Smooth muscle cell (in vitro differentiated cells): ENCODE measurements at regions not wholly inside any gene's neighbourhood (a gene's known extent, or its start where the extent isn't known, plus 50 kb on each side); places are given as distances from the start of the nearest gene placed in this dataset.

Source experiments
- DNase-seq: peaks from one replicate; lab custom pipeline; 2025; ENCODE audit not compliant: unreplicated experiment; lab: John Stamatoyannopoulos, UW
- H2AFZ ChIP-seq: fragments of 200-600 bp; sonication (generic); 2 replicates; pipeline ENCODE4 v1.6.0; 2016; ENCODE audit warnings: antibody characterized with exemption, low read depth, mild to moderate bottlenecking
- H3F3A ChIP-seq: fragments of 200-600 bp; sonication (generic); 2 replicates; pipeline ENCODE4 v1.6.0; 2017; ENCODE audit warnings: antibody characterized with exemption, low read depth
- H3K27ac ChIP-seq: fragments of 200-600 bp; sonication (generic); 2 replicates; pipeline ENCODE4 v1.5.1; 2016; ENCODE audit warnings: low read depth, mild to moderate bottlenecking
- H3K27me3 ChIP-seq: fragments of 200-600 bp; sonication (generic); 2 replicates; pipeline ENCODE4 v1.6.1; 2016; ENCODE audit warnings: low read depth, mild to moderate bottlenecking
- H3K36me3 ChIP-seq: fragments of 200-600 bp; sonication (generic); 2 replicates; pipeline ENCODE4 v1.5.1; 2016; ENCODE audit warnings: low read depth
- H3K4me1 ChIP-seq: fragments of 200-600 bp; sonication (generic); 2 replicates; pipeline ENCODE4 v1.5.1; 2016; ENCODE audit warnings: low read depth
- H3K4me2 ChIP-seq: fragments of 200-600 bp; sonication (generic); 2 replicates; pipeline ENCODE4 v1.6.0; 2016; ENCODE audit warnings: mild to moderate bottlenecking
- H3K4me3 ChIP-seq: fragments of 200-600 bp; sonication (generic); 2 replicates; pipeline ENCODE4 v1.5.1; 2016; ENCODE audit warnings: mild to moderate bottlenecking
- H3K79me2 ChIP-seq: fragments of 200-600 bp; sonication (generic); 2 replicates; pipeline ENCODE4 v1.6.0; 2016; ENCODE audit warnings: low read depth, mild to moderate bottlenecking
- H3K9ac ChIP-seq: fragments of 200-600 bp; sonication (generic); 2 replicates; pipeline ENCODE4 v1.6.0; 2016; ENCODE audit warnings: low read depth
- H3K9me3 ChIP-seq: fragments of 200-600 bp; sonication (generic); replicated peaks from 2 replicates; pipeline ENCODE4 v1.5.1; 2016; ENCODE audit warnings: low read depth
- H4K20me1 ChIP-seq: fragments of 200-600 bp; sonication (generic); 2 replicates; pipeline ENCODE4 v1.6.0; 2016; ENCODE audit warnings: low read depth
- CTCF ChIP-seq: fragments of 200-600 bp; sonication (generic); IDR thresholded peaks from 2 replicates; pipeline ENCODE4 v1.5.1; 2017; ENCODE audit warnings: borderline replicate concordance, mild to moderate bottlenecking, antibody characterized with exemption; ENCODE audit not compliant: insufficient read depth, poor library complexity, severe bottlenecking
- WGBS: methylation state at CpG from one replicate; pipeline ENCODE4 v1.1.7; 2016; ENCODE audit warnings: low lambda C conversion rate; 5-methylcytosine and 5-hydroxymethylcytosine counted together

- Histone ChIP-seq H2AFZ (peak overlapping the region; percentile 17), H3K9me3 (no peaks in the 10 kb centered on the region), H3K9ac (peak overlapping the region; percentile 87), H4K20me1 (no peaks in the 10 kb centered on the region), H3K27me3 (no peaks in the 10 kb centered on the region), H3F3A (no peaks in the 10 kb centered on the region), H3K36me3 (no peaks in the 10 kb centered on the region), H3K4me3 (peak overlapping the region; percentile 19), H3K4me1 (peaks cover 5% of the 10 kb centered on the region), H3K4me2 (peak overlapping the region; percentile 77), H3K79me2 (no peaks in the 10 kb centered on the region), H3K27ac (peak overlapping the region; percentile 98)
- 28% methylated on average over 13 of the region's 13 CpGs for WGBS
- peak; percentile 3 for TF ChIP-seq CTCF
- DNase-seq, result peak; percentile 22
Measured at GRCh38 chr10:4316161-4316810, 509.7 kb upstream of the AKR1E2 start.

- Histone ChIP-seq H3K4me2 (peak overlapping the region; percentile 77), H3F3A (no peaks in the 10 kb centered on the region), H3K9ac (peak overlapping the region; percentile 87), H2AFZ (peak overlapping the region; percentile 17), H3K27ac (peak overlapping the region; percentile 98), H4K20me1 (no peaks in the 10 kb centered on the region), H3K4me3 (peak overlapping the region; percentile 19), H3K36me3 (no peaks in the 10 kb centered on the region), H3K27me3 (no peaks in the 10 kb centered on the region), H3K9me3 (no peaks in the 10 kb centered on the region), H3K4me1 (peaks cover 5% of the 10 kb centered on the region), H3K79me2 (no peaks in the 10 kb centered on the region)
- TF ChIP-seq CTCF, result no peak
- no peak for DNase-seq
- WGBS, result 15% methylated on average over 4 of the region's 4 CpGs
Measured at GRCh38 chr10:4315551-4315950, 510.5 kb upstream of the AKR1E2 start.

- DNase-seq, result no peak
- no peak for TF ChIP-seq CTCF
- no peaks in the 10 kb centered on the region for H3K79me2 ChIP-seq
- no peaks in the 10 kb centered on the region for H3K27me3 ChIP-seq
- H3K4me1 ChIP-seq, result peaks cover 5% of the 10 kb centered on the region
- no peaks in the 10 kb centered on the region for H3K9me3 ChIP-seq
- H3K36me3 ChIP-seq, result no peaks in the 10 kb centered on the region
- no peak overlapping the region for H3K9ac ChIP-seq
- no peak overlapping the region for H2AFZ ChIP-seq
- no peaks in the 10 kb centered on the region for H3F3A ChIP-seq
- H3K27ac ChIP-seq, result no peak overlapping the region
- no peaks in the 10 kb centered on the region for H4K20me1 ChIP-seq
- WGBS, result 96% methylated on average over 3 of the region's 3 CpGs
- H3K4me3 ChIP-seq, result no peak overlapping the region
- H3K4me2 ChIP-seq, result no peak overlapping the region
Measured at GRCh38 chr10:4313051-4313450, 513.0 kb upstream of the AKR1E2 start.
